Stimulated activated CD4-positive, alpha-beta T cell treated with anti-CD3 and anti-CD28 coated beads, Interleukin-1b, Interleukin-23, amount 100 ng/mL, for 48 hours (primary cell): ENCODE measurements at regions not wholly inside any gene's neighbourhood (a gene's known extent, or its start where the extent isn't known, plus 50 kb on each side); places are given as distances from the start of the nearest gene placed in this dataset.

Experiments
- DNase-seq: peaks from one replicate; pipeline ENCODE4 v3.0.0-alpha.2; 2020

GRCh38 chr22:48643066-48643731, 1184.5 kb downstream of the BRD1 start:
- no peak for DNase-seq

- no peak for DNase-seq
These were observed 1185.1 kb downstream of the BRD1 start for GRCh38 chr22:48642550-48642949.

- no peak for DNase-seq
These were observed 1185.7 kb downstream of the BRD1 start for GRCh38 chr22:48641906-48642475.

- no peak for DNase-seq
These were observed 1186.5 kb downstream of the BRD1 start for GRCh38 chr22:48640890-48641841.

- no peak for DNase-seq
These were observed 1187.6 kb downstream of the BRD1 start for GRCh38 chr22:48639896-48640748.

- no peak for DNase-seq
These were observed 1188.5 kb downstream of the BRD1 start for GRCh38 chr22:48639021-48639795.

GRCh38 chr22:48637231-48637630, 1190.4 kb downstream of the BRD1 start:
- no peak for DNase-seq

- DNase-seq, result no peak
These were observed 1190.9 kb downstream of the BRD1 start for GRCh38 chr22:48636746-48637145.

GRCh38 chr22:48635816-48636215, 1191.9 kb downstream of the BRD1 start:
- DNase-seq, result no peak

- DNase-seq, result no peak
These were observed 1192.6 kb downstream of the BRD1 start for GRCh38 chr22:48635031-48635430.

- no peak for DNase-seq
These were observed 1193.5 kb downstream of the BRD1 start for GRCh38 chr22:48633996-48634836.

GRCh38 chr22:48632646-48633246, 1194.9 kb downstream of the BRD1 start:
- DNase-seq, result no peak

- DNase-seq, result no peak
These were observed 1196.3 kb downstream of the BRD1 start for GRCh38 chr22:48631288-48631863.

GRCh38 chr22:48630848-48631247, 1196.8 kb downstream of the BRD1 start:
- DNase-seq, result no peak

- no peak for DNase-seq
These were observed 1197.3 kb downstream of the BRD1 start for GRCh38 chr22:48630433-48630754.

- DNase-seq, result no peak
These were observed 1197.8 kb downstream of the BRD1 start for GRCh38 chr22:48629631-48630432.

GRCh38 chr22:48628891-48629543, 1198.7 kb downstream of the BRD1 start:
- DNase-seq, result no peak

- no peak for DNase-seq
These were observed 1199.7 kb downstream of the BRD1 start for GRCh38 chr22:48627966-48628365.

GRCh38 chr22:48627203-48627602, 1200.5 kb downstream of the BRD1 start:
- DNase-seq, result no peak
